GM12878 (cell line): ENCODE measurements at regions not wholly inside any gene's neighbourhood (a gene's known extent, or its start where the extent isn't known, plus 50 kb on each side); places are given as distances from the start of the nearest gene placed in this dataset.

Experiments used
- ATAC-seq: fragments of 200-7000 bp; cut with Tn5 transposase; 3 replicates; pipeline ENCODE4 v1.9.1; 2020; ENCODE audit warnings: mild to moderate bottlenecking, moderate library complexity
- BruUV-seq: library from RNA; stranded (reverse); fragments of 400-500 nt; replicated peaks from 2 replicates; lab custom pipeline; 2021; lab: Mats Ljungman, UMichigan
- CTCF ChIA-PET: fragments of 300-600 bp; sonication (Branson Sonifier 250); formaldehyde crosslinking; extraction: SDS; loops from one replicate; lab custom pipeline; 2021; ENCODE audit warnings: inconsistent platforms; lab: Yijun Ruan, JAX
- POLR2A ChIA-PET: fragments of 350-600 bp; formaldehyde crosslinking; extraction: SDS; loops from one replicate; lab custom pipeline; 2021; ENCODE audit warnings: inconsistent platforms; lab: Charles Lee
- RAD21 ChIA-PET: fragments of 300-600 bp; sonication (Branson Sonifier 250); formaldehyde crosslinking; loops from one replicate; lab custom pipeline; 2023; ENCODE audit warnings: antibody characterized with exemption; ENCODE audit not compliant: unreplicated experiment; lab: Charles Lee
- SMC1A ChIA-PET: fragments of 300-600 bp; sonication (Branson Sonifier 250); formaldehyde crosslinking; loops from one replicate; lab custom pipeline; 2023; ENCODE audit not compliant: unreplicated experiment, uncharacterized antibody; lab: Charles Lee
- DNase-seq: peaks from one replicate; pipeline ENCODE4 v3.0.0-alpha.2; 2011; ENCODE audit warnings: low read depth, low spot score
- FAIRE-seq: peaks from 3 replicates; lab custom pipeline; 2011; peaks lifted over from hg19 to GRCh38; lab: Jason Lieb, UNC
- H2AFZ ChIP-seq: 2 replicates; pipeline ENCODE4 v1.6.0; 2011; ENCODE audit warnings: low read depth, low read length, control low read depth; ENCODE audit not compliant: control insufficient read depth
- H3K27ac ChIP-seq: 2 replicates; pipeline ENCODE4 v1.5.1; 2011; ENCODE audit warnings: control low read depth; ENCODE audit not compliant: control insufficient read depth, insufficient read depth
- H3K27me3 ChIP-seq, 2 experiments: replicated peaks in 1 of 2; 2 replicates each; pipeline versions ENCODE4 v1.6.0 to v1.6.1; 2011; ENCODE audit warnings: low read length in 1 of 2; ENCODE audit not compliant: control insufficient read depth in 2 of 2, insufficient read depth in 2 of 2
- H3K36me3 ChIP-seq, 2 experiments: 2 replicates each; pipeline ENCODE4 v1.5.1; 2011; ENCODE audit warnings: low read length in 1 of 2; ENCODE audit not compliant: control insufficient read depth in 2 of 2, insufficient read depth in 2 of 2
- H3K4me1 ChIP-seq: 2 replicates; pipeline ENCODE4 v1.6.1; 2011; ENCODE audit warnings: mild to moderate bottlenecking, low read length, moderate library complexity, mixed read lengths; ENCODE audit not compliant: control insufficient read depth, insufficient read depth
- H3K4me2 ChIP-seq: 2 replicates; pipeline ENCODE4 v1.6.0; 2011; ENCODE audit warnings: control low read depth; ENCODE audit not compliant: control insufficient read depth, insufficient read depth
- H3K4me3 ChIP-seq: fragments of 200-600 bp; sonication (generic); 2 replicates; pipeline ENCODE4 v1.5.1; 2016
- H3K79me2 ChIP-seq: 2 replicates; pipeline ENCODE4 v1.6.0; 2011; ENCODE audit warnings: low read length; ENCODE audit not compliant: control insufficient read depth, insufficient read depth
- H3K9ac ChIP-seq: 2 replicates; pipeline ENCODE4 v1.8.0; 2011; ENCODE audit warnings: low read length, control low read depth, mixed read lengths; ENCODE audit not compliant: control insufficient read depth, insufficient read depth
- H3K9me3 ChIP-seq: replicated peaks from 3 replicates; pipeline ENCODE4 v1.5.1; 2011; ENCODE audit warnings: mild to moderate bottlenecking, low read length; ENCODE audit not compliant: control insufficient read depth, insufficient read depth
- H4K20me1 ChIP-seq: 2 replicates; pipeline ENCODE4 v1.6.0; 2011; ENCODE audit not compliant: control insufficient read depth, insufficient read depth
- ATF3 ChIP-seq: IDR thresholded peaks from 2 replicates; pipeline ENCODE4 v1.6.1; 2011; ENCODE audit warnings: low read depth, mild to moderate bottlenecking, low read length, moderate library complexity, borderline replicate concordance; ENCODE audit errors: extremely low read depth
- BRCA1 ChIP-seq: IDR thresholded peaks from 2 replicates; pipeline ENCODE4 v1.6.1; 2011; ENCODE audit warnings: low read depth, low read length, improper control_type of control experiment
- CBX3 ChIP-seq: fragments of 200-600 bp; sonication (generic); IDR thresholded peaks from 2 replicates; pipeline ENCODE4 v1.6.1; 2016; ENCODE audit warnings: low read depth, borderline replicate concordance
- CTCF ChIP-seq, 3 experiments: IDR thresholded peaks in 2 of 3; conservative IDR thresholded peaks in 1 of 3; 2 replicates each; pipeline ENCODE4 v1.5.1; 2011; ENCODE audit warnings: low read depth in 3 of 3, low read length in 3 of 3, mild to moderate bottlenecking in 3 of 3, control low read depth in 2 of 3, moderate library complexity in 2 of 3, inconsistent platforms in 1 of 3, mixed read lengths in 1 of 3; ENCODE audit not compliant: control insufficient read depth in 2 of 3, insufficient read depth in 1 of 3; ENCODE audit errors: extremely low read depth in 1 of 3
- DPF2 ChIP-seq: fragments of 450-650 bp; IDR thresholded peaks from 2 replicates; pipeline ENCODE4 v1.6.1; 2017; ENCODE audit warnings: mild to moderate bottlenecking
- ESRRA ChIP-seq: IDR thresholded peaks from 2 replicates; pipeline ENCODE4 v1.6.1; 2012; ENCODE audit warnings: mild to moderate bottlenecking, low read length, improper control_type of control experiment
- IKZF1 ChIP-seq: fragments of 450-650 bp; conservative IDR thresholded peaks from 2 replicates; pipeline ENCODE4 v1.6.1; 2017; ENCODE audit warnings: antibody characterized with exemption, mild to moderate bottlenecking
- IKZF2 ChIP-seq, 2 experiments: fragments of 450-650 bp; IDR thresholded peaks; 2 replicates each; pipeline ENCODE4 v1.6.1; 2017; ENCODE audit warnings: mild to moderate bottlenecking in 2 of 2, moderate library complexity in 2 of 2
- MLLT1 ChIP-seq: fragments of 450-650 bp; IDR thresholded peaks from 2 replicates; pipeline ENCODE4 v1.6.1; 2016; ENCODE audit warnings: mild to moderate bottlenecking
- MYC ChIP-seq: IDR thresholded peaks from 2 replicates; pipeline ENCODE4 v1.6.1; 2011; ENCODE audit warnings: mild to moderate bottlenecking, low read length, moderate library complexity, inconsistent platforms; ENCODE audit not compliant: insufficient read depth, insufficient replicate concordance, insufficient read length, severe bottlenecking
- NFYB ChIP-seq: IDR thresholded peaks from 2 replicates; pipeline ENCODE4 v1.6.1; 2011; ENCODE audit warnings: low read depth, mild to moderate bottlenecking, low read length, improper control_type of control experiment, moderate library complexity; ENCODE audit not compliant: insufficient read depth
- PML ChIP-seq: IDR thresholded peaks from 2 replicates; pipeline ENCODE4 v1.6.1; 2012; ENCODE audit warnings: low read length, inconsistent platforms
- RAD21 ChIP-seq: IDR thresholded peaks from 2 replicates; pipeline ENCODE4 v1.6.1; 2011; ENCODE audit warnings: mild to moderate bottlenecking, low read depth, low read length, moderate library complexity; ENCODE audit not compliant: insufficient read depth
- RCOR1 ChIP-seq: conservative IDR thresholded peaks from 2 replicates; pipeline ENCODE4 v1.6.1; 2012; ENCODE audit warnings: low read depth, low read length, improper control_type of control experiment
- RELB ChIP-seq: fragments of 450-650 bp; IDR thresholded peaks from 2 replicates; pipeline ENCODE4 v1.6.1; 2017; ENCODE audit warnings: low read depth, mild to moderate bottlenecking, moderate library complexity
- SMC3 ChIP-seq: IDR thresholded peaks from 2 replicates; pipeline ENCODE4 v1.6.1; 2011; ENCODE audit warnings: low read length, improper control_type of control experiment, borderline replicate concordance
- SREBF2 ChIP-seq: IDR thresholded peaks from 2 replicates; pipeline ENCODE4 v1.6.1; 2012; ENCODE audit warnings: mild to moderate bottlenecking, low read length
- SUPT20H ChIP-seq: IDR thresholded peaks from 2 replicates; pipeline ENCODE4 v1.6.1; 2011; ENCODE audit warnings: low read depth, mild to moderate bottlenecking, low read length, moderate library complexity, borderline replicate concordance; ENCODE audit not compliant: control insufficient read depth
- YBX1 ChIP-seq: fragments of 450-650 bp; IDR thresholded peaks from 2 replicates; pipeline ENCODE4 v1.6.1; 2016; ENCODE audit warnings: antibody characterized with exemption
- WGBS: methylation state at CpG from one replicate; pipeline ENCODE4 v1.1.6; 2016; ENCODE audit warnings: low lambda C conversion rate; ENCODE audit not compliant: insufficient replicate concordance, insufficient coverage; ENCODE audit errors: missing lambda C conversion rate; 5-methylcytosine and 5-hydroxymethylcytosine counted together
- in situ Hi-C: fragments of 300-500 bp; cut with MboI; formaldehyde crosslinking; loops from 9 replicates; pipeline ENCODE4 v1.14.3; 2018; ENCODE audit warnings: mixed read lengths
- intact Hi-C: fragments of 100-400 bp; cut with micrococcal nuclease; formaldehyde crosslinking; loops from one replicate; pipeline ENCODE4 v1.14.2; 2022; ENCODE audit not compliant: unreplicated experiment

- ChIA-PET SMC1A (no interaction called here), POLR2A (no interaction called here), CTCF (interaction anchor here (0.6 kb wide), 1 partner anchor 58 kb away, joined by 3 read pairs; no protein-coding TSS in a partner anchor), RAD21 (no interaction called here)
- H3K79me2 ChIP-seq: no peaks in the 10 kb centered on the region
- H3K27ac ChIP-seq: no peak overlapping the region
- no peak for ATAC-seq
- H3K4me1 ChIP-seq: no peaks in the 10 kb centered on the region
- no peak for DNase-seq
- in situ Hi-C loops: no loop called here
- H2AFZ ChIP-seq: no peak overlapping the region
- no TSS peak for BruUV-seq
- H4K20me1 ChIP-seq: no peaks in the 10 kb centered on the region
- intact Hi-C loops: no loop called here
- FAIRE-seq: no peak
- H3K27me3 ChIP-seq: no peaks in the 10 kb centered on the region
- no peaks in the 10 kb centered on the region for H3K36me3 ChIP-seq
- 15% methylated on average over 11 of the region's 11 CpGs for WGBS
- no peaks in the 10 kb centered on the region for H3K9me3 ChIP-seq
- no peak overlapping the region for H3K4me2 ChIP-seq
- H3K9ac ChIP-seq: no peak overlapping the region
- no peak overlapping the region for H3K4me3 ChIP-seq
- TF ChIP-seq YBX1 (no peak), BRCA1 (no peak), SUPT20H (no peak), CBX3 (no peak), NFYB (no peak), MLLT1 (no peak), RAD21 (no peak), DPF2 (no peak), SREBF2 (no peak), MYC (no peak), RCOR1 (no peak), PML (no peak), CTCF (IDR thresholded peaks at IDR 0.05 in 2 of 3, conservative IDR thresholded peaks at IDR 0.05 in 1 of 3; ENCODE audit: control insufficient read depth in 2 of 3, extremely low read depth in 1 of 3, insufficient read depth in 1 of 3, low read depth in 3 of 3, low read length in 3 of 3) (no peak), ATF3 (no peak), ESRRA (no peak), RELB (no peak), IKZF2 (IDR thresholded peaks at IDR 0.05) (no peak), IKZF1 (no peak), SMC3 (no peak)
- TF ChIP-seq, all 136 proteins: peak for 0
Observed at GRCh38 chr21:18518054-18518481, 114.5 kb upstream of the TMPRSS15 start.
